HG03280 (cell line): ENCODE measurements at regions not wholly inside any gene's neighbourhood (a gene's known extent, or its start where the extent isn't known, plus 50 kb on each side); places are given as distances from the start of the nearest gene placed in this dataset.
"Not testable (repeated sequence)": the region's sequence is repeated elsewhere in the genome, so short reads cannot be mapped to it uniquely, and the experiment has no call there.

Experiments used
- ATAC-seq: cut with Tn5 transposase; IDR thresholded peaks from one replicate; pipeline ENCODE4 v1.9.1; 2021; ENCODE audit warnings: mild to moderate bottlenecking, moderate library complexity; ENCODE audit not compliant: unreplicated experiment

- ATAC-seq: no peak
Measured at GRCh38 chr10:78465431-78465830, 431.8 kb downstream of the RPS24 start.

GRCh38 chr10:78467496-78468106 is 433.9 kb downstream of the RPS24 start:
- no peak for ATAC-seq

- not testable (repeated sequence) for ATAC-seq
Measured at GRCh38 chr10:78468731-78469130, 435.1 kb downstream of the RPS24 start.

GRCh38 chr10:78470267-78471103 is 436.8 kb downstream of the RPS24 start:
- ATAC-seq: no peak

GRCh38 chr10:78471326-78471722 is 437.7 kb downstream of the RPS24 start:
- ATAC-seq: no peak

- no peak for ATAC-seq
Measured at GRCh38 chr10:78471723-78472550, 438.3 kb downstream of the RPS24 start.

GRCh38 chr10:78472551-78472890 is 438.9 kb downstream of the RPS24 start:
- no peak for ATAC-seq

- ATAC-seq: no peak
Measured at GRCh38 chr10:78473006-78473405, 439.3 kb downstream of the RPS24 start.

GRCh38 chr10:78474743-78475142 is 441.1 kb downstream of the RPS24 start:
- no peak for ATAC-seq

- ATAC-seq: no peak
Measured at GRCh38 chr10:78475437-78475836, 441.8 kb downstream of the RPS24 start.

GRCh38 chr10:78476156-78476555 is 442.5 kb downstream of the RPS24 start:
- ATAC-seq: no peak

- ATAC-seq: no peak
Measured at GRCh38 chr10:78476844-78477243, 443.2 kb downstream of the RPS24 start.

GRCh38 chr10:78478919-78479318 is 445.3 kb downstream of the RPS24 start:
- no peak for ATAC-seq

GRCh38 chr10:78479467-78479866 is 445.8 kb downstream of the RPS24 start:
- ATAC-seq: no peak

- ATAC-seq: no peak
Measured at GRCh38 chr10:78481842-78482241, 448.2 kb downstream of the RPS24 start.

GRCh38 chr10:78483641-78484040 is 450.0 kb downstream of the RPS24 start:
- no peak for ATAC-seq

GRCh38 chr10:78489034-78489433 is 455.4 kb downstream of the RPS24 start:
- no peak for ATAC-seq

GRCh38 chr10:78491812-78492211 is 458.1 kb downstream of the RPS24 start:
- no peak for ATAC-seq

- ATAC-seq: no peak
Measured at GRCh38 chr10:78492424-78492823, 458.8 kb downstream of the RPS24 start.

- no peak for ATAC-seq
Measured at GRCh38 chr10:78494179-78494578, 460.5 kb downstream of the RPS24 start.

GRCh38 chr10:78502210-78502936 is 468.7 kb downstream of the RPS24 start:
- ATAC-seq: no peak
